Astrocyte (in vitro differentiated cells and primary cell): ENCODE measurements at regions not wholly inside any gene's neighbourhood (a gene's known extent, or its start where the extent isn't known, plus 50 kb on each side); places are given as distances from the start of the nearest gene placed in this dataset.

ENCODE experiments used
- DNase-seq: peaks from one replicate; pipeline ENCODE4 v3.0.0-alpha.2; 2010; ENCODE audit warnings: low read depth
- FAIRE-seq: peaks from 2 replicates; lab custom pipeline; 2011; peaks lifted over from hg19 to GRCh38; lab: Jason Lieb, UNC
- H2AFZ ChIP-seq: 2 replicates; pipeline ENCODE4 v1.6.0; 2012; ENCODE audit warnings: low read depth, low read length, inconsistent platforms
- H3K27ac ChIP-seq: 2 replicates; pipeline ENCODE4 v1.5.1; 2011; ENCODE audit warnings: low read depth, low read length, inconsistent platforms
- H3K27me3 ChIP-seq: 2 replicates; pipeline ENCODE4 v1.6.0; 2011; ENCODE audit warnings: low read length, inconsistent platforms; ENCODE audit not compliant: insufficient read depth
- H3K36me3 ChIP-seq: 2 replicates; pipeline ENCODE4 v1.5.1; 2011; ENCODE audit warnings: low read length, inconsistent platforms; ENCODE audit not compliant: insufficient read depth
- H3K4me1 ChIP-seq: 2 replicates; pipeline ENCODE4 v1.5.1; 2011; ENCODE audit warnings: low read length, inconsistent platforms; ENCODE audit not compliant: insufficient read depth
- H3K4me2 ChIP-seq: 2 replicates; pipeline ENCODE4 v1.6.0; 2012; ENCODE audit warnings: low read length, inconsistent platforms
- H3K4me3 ChIP-seq: 2 replicates; pipeline ENCODE4 v1.5.1; 2011; ENCODE audit warnings: low read depth, mild to moderate bottlenecking, low read length, inconsistent platforms; ENCODE audit not compliant: insufficient read depth
- H3K79me2 ChIP-seq: 2 replicates; pipeline ENCODE4 v1.6.0; 2012; ENCODE audit warnings: mild to moderate bottlenecking, low read length, inconsistent platforms; ENCODE audit not compliant: insufficient read depth
- H3K9ac ChIP-seq: 2 replicates; pipeline ENCODE4 v1.6.0; 2012; ENCODE audit warnings: mild to moderate bottlenecking, low read length, inconsistent platforms
- H3K9me3 ChIP-seq: 2 replicates; pipeline ENCODE4 v1.5.1; 2012; ENCODE audit warnings: low read depth, mild to moderate bottlenecking, low read length, inconsistent platforms; ENCODE audit not compliant: insufficient read depth
- H4K20me1 ChIP-seq: 2 replicates; pipeline ENCODE4 v1.6.0; 2012; ENCODE audit warnings: low read length, inconsistent platforms; ENCODE audit not compliant: insufficient read depth
- H3K27ac Mint-ChIP-seq: one replicate; pipeline ENCODE4 v1.8.0; 2021; ENCODE audit warnings: mild to moderate bottlenecking, mixed read lengths; ENCODE audit not compliant: unreplicated experiment
- H3K27me3 Mint-ChIP-seq: one replicate; pipeline ENCODE4 v1.8.0; 2021; ENCODE audit warnings: low read depth, mixed read lengths; ENCODE audit not compliant: unreplicated experiment
- H3K36me3 Mint-ChIP-seq: one replicate; pipeline ENCODE4 v1.8.0; 2021; ENCODE audit warnings: low read depth, mixed read lengths; ENCODE audit not compliant: unreplicated experiment
- H3K4me1 Mint-ChIP-seq: one replicate; pipeline ENCODE4 v1.8.0; 2021; ENCODE audit warnings: low read depth, mixed read lengths; ENCODE audit not compliant: unreplicated experiment
- H3K4me3 Mint-ChIP-seq: one replicate; pipeline ENCODE4 v1.8.0; 2021; ENCODE audit warnings: mild to moderate bottlenecking, moderate library complexity, mixed read lengths; ENCODE audit not compliant: unreplicated experiment
- H3K9me3 Mint-ChIP-seq: one replicate; pipeline ENCODE4 v1.8.0; 2021; ENCODE audit warnings: mild to moderate bottlenecking, mixed read lengths; ENCODE audit not compliant: unreplicated experiment
- CTCF ChIP-seq: IDR thresholded peaks from 2 replicates; pipeline ENCODE4 v1.5.1; 2011; ENCODE audit warnings: low read depth, mild to moderate bottlenecking, inconsistent platforms, low read length, moderate library complexity; ENCODE audit not compliant: insufficient read depth
- EZH2 ChIP-seq: IDR thresholded peaks from 2 replicates; pipeline ENCODE4 v1.6.1; 2012; ENCODE audit warnings: mild to moderate bottlenecking, low read length, inconsistent platforms; ENCODE audit not compliant: insufficient read depth

DNA sequence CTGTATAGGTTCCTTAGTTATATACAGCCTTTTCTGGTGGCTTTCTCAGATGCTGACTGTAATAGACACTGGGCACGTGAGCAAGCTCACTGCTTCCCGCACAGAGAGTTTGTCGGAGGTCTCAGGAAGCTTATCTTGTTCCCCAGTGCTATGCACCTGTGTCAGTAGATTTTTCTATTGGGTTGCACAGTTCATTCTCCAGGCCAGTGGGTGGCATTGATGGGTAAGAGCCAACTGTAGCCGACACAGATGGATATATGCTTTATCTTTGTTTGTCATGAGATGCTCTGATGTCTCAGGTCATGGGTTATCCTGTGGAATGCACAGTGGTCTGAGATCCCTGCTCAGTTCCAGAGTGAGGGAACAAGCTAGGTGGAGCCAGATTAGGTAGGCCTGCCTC is 293.0 kb downstream of the GRB14 start:
- Histone ChIP-seq H3K9me3 (no peaks in the 10 kb centered on the region), H3K4me1 (no peaks in the 10 kb centered on the region), H3K4me3 (no peak overlapping the region), H3K27me3 (no peaks in the 10 kb centered on the region), H3K9ac (no peak overlapping the region), H2AFZ (no peak overlapping the region), H4K20me1 (no peaks in the 10 kb centered on the region), H3K36me3 (no peaks in the 10 kb centered on the region), H3K79me2 (no peaks in the 10 kb centered on the region), H3K27ac (no peak overlapping the region), H3K4me2 (no peak overlapping the region)
- FAIRE-seq (no peak), DNase-seq (no peak)
- no peaks in the 10 kb centered on the region for H3K4me1 Mint-ChIP-seq
- TF ChIP-seq CTCF (no peak), EZH2 (no peak)
- no peak overlapping the region for H3K4me3 Mint-ChIP-seq
- no peak overlapping the region for H3K27ac Mint-ChIP-seq
- H3K27me3 Mint-ChIP-seq = no peaks in the 10 kb centered on the region
- H3K36me3 Mint-ChIP-seq = no peaks in the 10 kb centered on the region
- H3K9me3 Mint-ChIP-seq = peaks cover 3% of the 10 kb centered on the region

GRCh38 chr2:164323978-164324377 is 297.3 kb downstream of the GRB14 start:
- FAIRE-seq (no peak), DNase-seq (no peak)
- Histone ChIP-seq H3K79me2 (no peaks in the 10 kb centered on the region), H3K4me2 (no peak overlapping the region), H3K27me3 (no peaks in the 10 kb centered on the region), H3K9me3 (no peaks in the 10 kb centered on the region), H3K36me3 (no peaks in the 10 kb centered on the region), H4K20me1 (no peaks in the 10 kb centered on the region), H3K9ac (no peak overlapping the region), H2AFZ (no peak overlapping the region), H3K27ac (no peak overlapping the region), H3K4me3 (no peak overlapping the region), H3K4me1 (no peaks in the 10 kb centered on the region)
- H3K36me3 Mint-ChIP-seq = no peaks in the 10 kb centered on the region
- peaks cover 9% of the 10 kb centered on the region for H3K9me3 Mint-ChIP-seq
- no peak overlapping the region for H3K27ac Mint-ChIP-seq
- no peak overlapping the region for H3K4me3 Mint-ChIP-seq
- no peaks in the 10 kb centered on the region for H3K4me1 Mint-ChIP-seq
- H3K27me3 Mint-ChIP-seq = no peaks in the 10 kb centered on the region
- no peak for TF ChIP-seq CTCF
- no peak for TF ChIP-seq EZH2

- H3K4me2 ChIP-seq = no peak overlapping the region
- H3K79me2 ChIP-seq = no peaks in the 10 kb centered on the region
- H3K36me3 Mint-ChIP-seq = no peaks in the 10 kb centered on the region
- no peaks in the 10 kb centered on the region for H3K9me3 Mint-ChIP-seq
- peaks cover 3% of the 10 kb centered on the region for H3K4me1 Mint-ChIP-seq
- FAIRE-seq (no peak), DNase-seq (peak; percentile 44)
- H3K4me3 Mint-ChIP-seq = no peak overlapping the region
- no peak for TF ChIP-seq EZH2
- no peak for TF ChIP-seq CTCF
- H3K36me3 ChIP-seq = no peaks in the 10 kb centered on the region
- no peak overlapping the region for H2AFZ ChIP-seq
- peak overlapping the region; percentile 71 for H3K27ac Mint-ChIP-seq
- H3K4me3 ChIP-seq = no peak overlapping the region
- no peaks in the 10 kb centered on the region for H3K4me1 ChIP-seq
- H3K27ac ChIP-seq = no peak overlapping the region
- H3K9ac ChIP-seq = no peak overlapping the region
- no peaks in the 10 kb centered on the region for H4K20me1 ChIP-seq
- H3K9me3 ChIP-seq = no peaks in the 10 kb centered on the region
- H3K27me3 ChIP-seq = no peaks in the 10 kb centered on the region
- no peaks in the 10 kb centered on the region for H3K27me3 Mint-ChIP-seq
These were observed 307.1 kb downstream of the GRB14 start for GRCh38 chr2:164314148-164314547.
